Ishikawa (cell line): ENCODE measurements at regions not wholly inside any gene's neighbourhood (a gene's known extent, or its start where the extent isn't known, plus 50 kb on each side); places are given as distances from the start of the nearest gene placed in this dataset.

Source experiments
- CEBPB ChIP-seq: IDR thresholded peaks from 2 replicates; pipeline ENCODE4 v1.6.1; 2012
- CREB1 ChIP-seq: IDR thresholded peaks from 2 replicates; pipeline ENCODE4 v1.6.1; 2012; ENCODE audit warnings: low read depth
- EGR1 ChIP-seq: IDR thresholded peaks from 2 replicates; pipeline ENCODE4 v1.6.1; 2012
- EP300 ChIP-seq: IDR thresholded peaks from 2 replicates; pipeline ENCODE4 v1.6.1; 2012; ENCODE audit warnings: borderline replicate concordance
- FOXM1 ChIP-seq: IDR thresholded peaks from 2 replicates; pipeline ENCODE4 v1.6.1; 2012; ENCODE audit warnings: low read depth, borderline replicate concordance
- NFIC ChIP-seq: IDR thresholded peaks from 2 replicates; pipeline ENCODE4 v1.6.1; 2012
- RAD21 ChIP-seq: IDR thresholded peaks from 2 replicates; pipeline ENCODE4 v1.6.1; 2012; ENCODE audit warnings: low read depth
- TAF1 ChIP-seq: IDR thresholded peaks from 2 replicates; pipeline ENCODE4 v1.6.1; 2012; ENCODE audit warnings: low read depth, mild to moderate bottlenecking
- TCF12 ChIP-seq: IDR thresholded peaks from 2 replicates; pipeline ENCODE4 v1.6.1; 2012; ENCODE audit warnings: low read depth
- TEAD4 ChIP-seq: IDR thresholded peaks from 2 replicates; pipeline ENCODE4 v1.6.1; 2012
- YY1 ChIP-seq: IDR thresholded peaks from 2 replicates; pipeline ENCODE4 v1.6.1; 2012; ENCODE audit warnings: low read depth
- ZBTB7A ChIP-seq: IDR thresholded peaks from 2 replicates; pipeline ENCODE4 v1.6.1; 2012; ENCODE audit warnings: low read depth
- TF ChIP-seq, protein P1 (sequence below): IDR thresholded peaks from 2 replicates; pipeline ENCODE4 v1.6.1; 2012; ENCODE audit warnings: low read depth, mild to moderate bottlenecking
- TF ChIP-seq, protein P2 (sequence below): IDR thresholded peaks from 2 replicates; pipeline ENCODE4 v1.6.1; 2012
- TF ChIP-seq, protein P3 (sequence below): IDR thresholded peaks from 2 replicates; pipeline ENCODE4 v1.6.1; 2012

DNA sequence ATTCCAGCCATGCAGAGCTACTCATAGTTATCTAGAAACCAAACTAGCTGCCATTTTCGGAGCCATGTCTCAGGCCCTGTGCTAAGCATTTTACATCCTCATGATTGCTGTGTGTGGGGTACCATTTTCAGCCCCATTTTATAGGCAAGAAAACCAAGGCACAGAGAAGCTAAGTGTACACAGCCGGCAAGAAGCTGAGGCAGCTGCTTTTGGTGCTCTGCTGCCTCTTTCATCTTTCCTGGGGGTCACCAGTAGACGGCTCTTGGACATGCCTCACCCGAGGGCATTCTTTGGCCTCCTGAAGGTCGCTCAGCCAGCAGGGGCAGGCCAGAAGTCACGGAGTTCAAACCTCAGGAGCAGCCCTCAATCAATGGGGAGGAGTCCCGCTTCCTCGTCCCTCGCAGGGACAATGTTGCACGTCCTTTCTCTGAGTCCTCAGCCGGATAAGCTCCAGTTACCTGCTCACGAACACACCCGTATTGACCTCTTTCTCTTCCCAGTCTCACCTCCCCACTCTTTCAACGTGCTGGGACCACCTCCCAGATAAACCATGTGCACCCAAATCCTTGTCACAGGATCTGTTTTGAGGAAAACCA is 82.6 kb upstream of the BLCAP start:
- TF ChIP-seq, protein P1, sequence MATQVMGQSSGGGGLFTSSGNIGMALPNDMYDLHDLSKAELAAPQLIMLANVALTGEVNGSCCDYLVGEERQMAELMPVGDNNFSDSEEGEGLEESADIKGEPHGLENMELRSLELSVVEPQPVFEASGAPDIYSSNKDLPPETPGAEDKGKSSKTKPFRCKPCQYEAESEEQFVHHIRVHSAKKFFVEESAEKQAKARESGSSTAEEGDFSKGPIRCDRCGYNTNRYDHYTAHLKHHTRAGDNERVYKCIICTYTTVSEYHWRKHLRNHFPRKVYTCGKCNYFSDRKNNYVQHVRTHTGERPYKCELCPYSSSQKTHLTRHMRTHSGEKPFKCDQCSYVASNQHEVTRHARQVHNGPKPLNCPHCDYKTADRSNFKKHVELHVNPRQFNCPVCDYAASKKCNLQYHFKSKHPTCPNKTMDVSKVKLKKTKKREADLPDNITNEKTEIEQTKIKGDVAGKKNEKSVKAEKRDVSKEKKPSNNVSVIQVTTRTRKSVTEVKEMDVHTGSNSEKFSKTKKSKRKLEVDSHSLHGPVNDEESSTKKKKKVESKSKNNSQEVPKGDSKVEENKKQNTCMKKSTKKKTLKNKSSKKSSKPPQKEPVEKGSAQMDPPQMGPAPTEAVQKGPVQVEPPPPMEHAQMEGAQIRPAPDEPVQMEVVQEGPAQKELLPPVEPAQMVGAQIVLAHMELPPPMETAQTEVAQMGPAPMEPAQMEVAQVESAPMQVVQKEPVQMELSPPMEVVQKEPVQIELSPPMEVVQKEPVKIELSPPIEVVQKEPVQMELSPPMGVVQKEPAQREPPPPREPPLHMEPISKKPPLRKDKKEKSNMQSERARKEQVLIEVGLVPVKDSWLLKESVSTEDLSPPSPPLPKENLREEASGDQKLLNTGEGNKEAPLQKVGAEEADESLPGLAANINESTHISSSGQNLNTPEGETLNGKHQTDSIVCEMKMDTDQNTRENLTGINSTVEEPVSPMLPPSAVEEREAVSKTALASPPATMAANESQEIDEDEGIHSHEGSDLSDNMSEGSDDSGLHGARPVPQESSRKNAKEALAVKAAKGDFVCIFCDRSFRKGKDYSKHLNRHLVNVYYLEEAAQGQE = no peak
- TF ChIP-seq, protein P2, sequence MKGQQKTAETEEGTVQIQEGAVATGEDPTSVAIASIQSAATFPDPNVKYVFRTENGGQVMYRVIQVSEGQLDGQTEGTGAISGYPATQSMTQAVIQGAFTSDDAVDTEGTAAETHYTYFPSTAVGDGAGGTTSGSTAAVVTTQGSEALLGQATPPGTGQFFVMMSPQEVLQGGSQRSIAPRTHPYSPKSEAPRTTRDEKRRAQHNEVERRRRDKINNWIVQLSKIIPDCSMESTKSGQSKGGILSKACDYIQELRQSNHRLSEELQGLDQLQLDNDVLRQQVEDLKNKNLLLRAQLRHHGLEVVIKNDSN = no peak
- TF ChIP-seq TCF12 (no peak), ZBTB7A (no peak), RAD21 (no peak), CREB1 (no peak), EGR1 (no peak), EP300 (no peak), NFIC (no peak)

DNA sequence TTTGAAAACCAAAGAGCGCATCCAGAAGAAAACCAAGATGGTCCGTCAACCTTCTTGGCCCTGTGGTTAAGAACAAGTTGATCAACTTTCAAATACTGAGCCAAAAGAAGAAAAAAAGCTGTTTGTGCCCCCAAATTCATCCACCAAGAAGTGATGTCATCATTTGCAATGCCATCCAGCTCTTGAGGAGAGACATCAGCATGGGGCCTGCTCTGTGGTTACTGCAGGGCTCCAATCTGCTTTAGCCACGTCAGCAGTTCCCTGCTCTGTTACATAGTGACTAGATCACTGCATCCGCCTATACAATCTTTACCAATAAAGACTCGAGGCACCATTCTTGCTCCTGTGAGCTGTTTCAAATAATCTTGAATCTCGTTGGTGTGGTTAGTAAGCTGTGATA is 75.0 kb upstream of the BLCAP start:
- TF ChIP-seq TAF1 (no peak), RAD21 (no peak)
- TF ChIP-seq, protein P2 = no peak

DNA sequence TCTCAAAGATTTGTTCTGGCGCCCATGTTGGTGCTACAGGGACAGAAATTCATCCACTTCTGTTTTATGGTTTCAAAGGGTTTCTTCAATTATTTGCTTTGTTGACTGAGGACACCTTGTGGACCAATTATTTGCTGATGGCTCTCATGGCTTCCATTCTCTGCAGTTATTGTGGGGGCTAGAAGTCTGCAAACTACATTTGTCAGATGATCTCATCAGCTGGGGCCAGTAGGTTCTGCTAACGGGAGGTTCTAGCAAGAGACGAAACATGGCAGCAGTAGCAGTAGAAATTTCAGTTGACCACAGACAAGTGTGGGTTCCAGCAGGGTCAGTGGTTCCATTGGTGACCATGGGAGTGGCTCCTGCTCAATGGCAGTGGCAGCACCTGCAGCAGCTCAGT is 72.8 kb upstream of the BLCAP start:
- TF ChIP-seq, protein P2 = no peak
- TF ChIP-seq, protein P3, sequence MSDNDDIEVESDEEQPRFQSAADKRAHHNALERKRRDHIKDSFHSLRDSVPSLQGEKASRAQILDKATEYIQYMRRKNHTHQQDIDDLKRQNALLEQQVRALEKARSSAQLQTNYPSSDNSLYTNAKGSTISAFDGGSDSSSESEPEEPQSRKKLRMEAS = no peak
- TF ChIP-seq TCF12 (no peak), TAF1 (no peak), FOXM1 (no peak), CREB1 (no peak), TEAD4 (no peak), RAD21 (no peak), ZBTB7A (no peak), EP300 (no peak), NFIC (no peak), CEBPB (no peak), EGR1 (no peak), YY1 (no peak)
- TF ChIP-seq, protein P1 = no peak

DNA sequence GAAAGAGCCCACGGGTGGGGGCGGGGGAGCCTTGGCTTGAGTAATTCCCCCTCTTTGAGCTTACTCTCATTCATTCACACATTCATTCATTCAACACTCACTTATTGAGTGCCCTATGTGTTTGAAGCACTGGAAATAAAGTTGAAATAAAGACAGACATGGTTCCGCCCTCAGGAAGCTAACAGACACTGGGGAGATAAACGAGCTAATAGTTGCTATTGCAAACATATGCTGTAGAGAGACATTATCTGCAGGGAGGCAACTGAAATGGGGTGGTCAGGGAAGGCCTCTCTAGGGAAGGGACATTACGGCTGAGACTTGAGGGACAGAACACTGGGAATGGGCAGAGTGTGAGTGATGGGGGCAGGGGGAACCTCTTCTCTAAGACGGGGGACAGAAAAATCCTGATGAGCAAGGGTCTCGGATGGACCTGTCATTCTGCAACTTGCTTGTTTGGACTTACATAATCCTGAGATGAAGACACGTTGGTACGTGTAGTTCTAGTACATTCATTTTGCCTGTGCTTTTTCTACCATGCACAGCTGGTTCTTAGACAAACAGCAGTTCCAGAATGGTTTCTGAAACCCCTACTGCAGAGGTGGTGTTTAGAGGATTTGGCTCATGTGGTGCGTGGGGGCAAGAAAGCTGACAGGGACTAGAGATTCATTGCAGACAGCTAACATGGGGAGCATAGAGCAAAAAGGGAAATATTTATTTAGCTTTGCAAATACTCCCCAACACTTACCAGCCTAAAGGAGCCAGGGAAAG is 71.1 kb upstream of the BLCAP start:
- TF ChIP-seq, protein P3 = no peak
- no peak for TF ChIP-seq NFIC
- no peak for TF ChIP-seq ZBTB7A
- no peak for TF ChIP-seq RAD21
- TF ChIP-seq EP300 = no peak
- no peak for TF ChIP-seq TCF12

DNA sequence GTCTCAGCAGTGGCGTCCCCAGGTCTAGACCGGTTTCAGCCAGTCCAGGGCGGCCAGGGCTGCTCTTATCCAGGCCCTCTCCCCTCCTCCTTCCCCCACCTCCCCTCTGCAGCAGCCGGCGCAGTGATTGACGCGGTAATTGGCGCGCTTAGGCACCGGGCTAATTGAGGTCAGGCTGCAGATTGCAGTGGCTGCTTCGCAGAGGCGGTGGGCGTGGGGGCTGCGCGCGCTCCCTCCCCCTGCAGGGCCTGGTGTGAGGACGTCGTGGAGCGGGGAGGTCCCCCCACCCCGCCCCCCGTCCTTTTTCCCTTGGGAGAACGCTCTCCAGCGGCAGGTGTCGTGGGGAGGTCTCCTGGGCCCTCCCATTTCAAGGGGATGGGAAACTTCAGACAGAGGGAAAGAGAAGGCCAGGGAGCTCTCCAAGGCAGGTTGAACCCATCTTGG is 70.4 kb upstream of the BLCAP start:
- TF ChIP-seq CEBPB = no peak
- TF ChIP-seq TEAD4 = no peak
- no peak for TF ChIP-seq TAF1
- TF ChIP-seq, protein P2 = no peak
- no peak for TF ChIP-seq RAD21
- TF ChIP-seq, protein P3 = no peak
- TF ChIP-seq FOXM1 = no peak
- TF ChIP-seq YY1 = no peak
- no peak for TF ChIP-seq ZBTB7A
- TF ChIP-seq EP300 = no peak
- TF ChIP-seq CREB1 = no peak
- no peak for TF ChIP-seq TCF12
